Peyer's patch (tissue), 4 donors: ENCODE measurements at regions not wholly inside any gene's neighbourhood (a gene's known extent, or its start where the extent isn't known, plus 50 kb on each side); places are given as distances from the start of the nearest gene placed in this dataset.
"Not testable (repeated sequence)": the region's sequence is repeated elsewhere in the genome, so short reads cannot be mapped to it uniquely, and the experiment has no call there.

Experiments
- DNase-seq, 3 donors: peaks; one replicate each; pipeline ENCODE4 v3.0.0-alpha.2; 2017 to 2019
- H3K27ac ChIP-seq, 4 donors: fragments of 200-600 bp; sonication (generic); one replicate each; pipeline ENCODE4 v1.5.1; 2016 to 2019
- H3K27me3 ChIP-seq, 2 donors: fragments of 200-600 bp; sonication (generic); one replicate each; pipeline ENCODE4 v1.5.1; 2019
- H3K36me3 ChIP-seq, 3 donors: fragments of 200-600 bp; sonication (generic); one replicate each; pipeline ENCODE4 v1.5.1; 2016 to 2019
- H3K4me1 ChIP-seq, 4 donors: fragments of 200-600 bp; sonication (generic); one replicate each; pipeline ENCODE4 v1.5.1; 2016 to 2019
- H3K4me3 ChIP-seq, 4 donors: fragments of 200-600 bp; sonication (generic); 1 replicate in 3 of 4; 2 replicates in 1 of 4; pipeline ENCODE4 v1.5.1; 2016 to 2019; ENCODE audit warnings: mild to moderate bottlenecking in 1 of 4
- H3K9me3 ChIP-seq, 4 donors: fragments of 200-600 bp; sonication (generic); one replicate each; pipeline ENCODE4 v1.5.1; 2016 to 2019; ENCODE audit warnings: mild to moderate bottlenecking in 1 of 4
- POLR2A ChIP-seq, 2 donors: fragments of 450-650 bp; IDR thresholded peaks; one replicate each; pipeline ENCODE4 v1.5.1; 2017; ENCODE audit warnings: antibody characterized with exemption in 2 of 2, mild to moderate bottlenecking in 2 of 2, moderate library complexity in 2 of 2
- TF ChIP-seq, protein P1 (sequence below), 6 experiments: fragments of 450-650 bp in 4 of 6; fragments of 200-600 bp in 2 of 6; sonication (generic) in 1 of 6; IDR thresholded peaks; one replicate each; pipeline ENCODE4 v1.5.1; 2017 to 2019; ENCODE audit warnings: antibody characterized with exemption in 6 of 6, mild to moderate bottlenecking in 3 of 6, moderate library complexity in 1 of 6

DNA sequence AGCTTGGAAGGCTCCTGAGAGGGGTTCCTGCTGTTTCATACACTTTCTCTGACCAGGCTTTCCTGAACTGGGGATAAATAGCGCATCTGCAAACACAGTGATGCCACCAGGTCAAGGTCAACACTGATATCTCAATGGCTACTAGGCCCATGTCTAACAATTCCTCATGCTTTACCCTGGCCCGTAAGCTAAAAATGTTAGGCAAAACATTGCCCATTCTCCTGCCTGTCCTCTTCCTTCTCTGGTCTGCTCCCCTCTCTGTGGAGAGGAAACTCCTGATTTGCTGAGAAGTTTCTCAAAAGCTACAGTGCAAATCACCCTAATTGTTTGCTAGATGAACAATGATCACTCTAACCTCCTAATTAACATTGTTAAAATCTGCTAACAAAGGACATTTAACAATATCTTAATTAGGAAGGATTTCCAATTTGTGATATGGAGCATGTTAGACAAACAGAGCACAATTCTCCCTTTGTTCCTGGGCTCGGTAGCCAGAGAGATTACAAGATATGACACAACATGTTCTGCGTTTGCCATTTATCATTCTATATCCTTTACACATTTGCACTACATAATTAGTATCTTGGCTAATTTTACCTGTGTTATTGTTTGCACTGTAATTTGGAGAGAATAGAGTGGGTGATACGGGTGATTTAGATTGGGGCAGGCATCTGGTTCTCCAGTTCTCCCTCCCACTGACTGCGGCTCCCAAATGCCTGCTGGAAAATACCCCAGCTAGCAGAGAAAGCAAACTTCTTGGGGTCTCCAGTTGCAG, 266.8 kb downstream of the CD83 start:
- no peaks in the 10 kb centered on the region for H3K4me1 ChIP-seq
- H3K4me3 ChIP-seq = no peak overlapping the region
- no peaks in the 10 kb centered on the region for H3K27me3 ChIP-seq
- H3K9me3 ChIP-seq = no peaks in the 10 kb centered on the region
- TF ChIP-seq, protein P1, sequence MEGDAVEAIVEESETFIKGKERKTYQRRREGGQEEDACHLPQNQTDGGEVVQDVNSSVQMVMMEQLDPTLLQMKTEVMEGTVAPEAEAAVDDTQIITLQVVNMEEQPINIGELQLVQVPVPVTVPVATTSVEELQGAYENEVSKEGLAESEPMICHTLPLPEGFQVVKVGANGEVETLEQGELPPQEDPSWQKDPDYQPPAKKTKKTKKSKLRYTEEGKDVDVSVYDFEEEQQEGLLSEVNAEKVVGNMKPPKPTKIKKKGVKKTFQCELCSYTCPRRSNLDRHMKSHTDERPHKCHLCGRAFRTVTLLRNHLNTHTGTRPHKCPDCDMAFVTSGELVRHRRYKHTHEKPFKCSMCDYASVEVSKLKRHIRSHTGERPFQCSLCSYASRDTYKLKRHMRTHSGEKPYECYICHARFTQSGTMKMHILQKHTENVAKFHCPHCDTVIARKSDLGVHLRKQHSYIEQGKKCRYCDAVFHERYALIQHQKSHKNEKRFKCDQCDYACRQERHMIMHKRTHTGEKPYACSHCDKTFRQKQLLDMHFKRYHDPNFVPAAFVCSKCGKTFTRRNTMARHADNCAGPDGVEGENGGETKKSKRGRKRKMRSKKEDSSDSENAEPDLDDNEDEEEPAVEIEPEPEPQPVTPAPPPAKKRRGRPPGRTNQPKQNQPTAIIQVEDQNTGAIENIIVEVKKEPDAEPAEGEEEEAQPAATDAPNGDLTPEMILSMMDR (IDR thresholded peaks at IDR 0.05) = no peak
- TF ChIP-seq POLR2A (IDR thresholded peaks at IDR 0.05) = no peak
- H3K27ac ChIP-seq = no peak overlapping the region
- no peaks in the 10 kb centered on the region for H3K36me3 ChIP-seq
- DNase-seq = no peak

DNA sequence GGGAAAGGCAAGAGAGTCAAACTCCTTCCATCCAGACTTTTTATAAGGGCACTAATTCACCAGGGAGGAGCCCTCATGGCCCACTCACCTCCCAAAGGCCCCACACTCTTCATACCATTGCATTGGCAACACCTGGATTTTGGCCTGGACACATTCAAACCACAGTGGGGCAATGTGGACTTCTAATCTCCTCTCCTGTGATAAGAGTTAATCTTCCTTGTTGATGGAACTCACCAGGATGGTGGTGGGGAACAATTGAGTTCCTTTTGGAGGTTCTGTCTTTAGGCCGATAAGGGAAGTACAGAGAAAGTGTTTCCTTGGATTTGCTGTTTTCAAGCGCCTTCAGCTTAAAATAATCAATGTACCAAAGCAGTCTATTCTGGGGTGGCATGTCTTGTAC, 268.7 kb downstream of the CD83 start:
- Histone ChIP-seq H3K27me3 (no peaks in the 10 kb centered on the region), H3K36me3 (no peaks in the 10 kb centered on the region), H3K4me1 (no peaks in the 10 kb centered on the region), H3K27ac (no peak overlapping the region), H3K4me3 (no peak overlapping the region), H3K9me3 (no peaks in the 10 kb centered on the region)
- TF ChIP-seq, protein P1 (IDR thresholded peaks at IDR 0.05) = no peak
- TF ChIP-seq POLR2A (IDR thresholded peaks at IDR 0.05) = no peak
- no peak for DNase-seq

DNA sequence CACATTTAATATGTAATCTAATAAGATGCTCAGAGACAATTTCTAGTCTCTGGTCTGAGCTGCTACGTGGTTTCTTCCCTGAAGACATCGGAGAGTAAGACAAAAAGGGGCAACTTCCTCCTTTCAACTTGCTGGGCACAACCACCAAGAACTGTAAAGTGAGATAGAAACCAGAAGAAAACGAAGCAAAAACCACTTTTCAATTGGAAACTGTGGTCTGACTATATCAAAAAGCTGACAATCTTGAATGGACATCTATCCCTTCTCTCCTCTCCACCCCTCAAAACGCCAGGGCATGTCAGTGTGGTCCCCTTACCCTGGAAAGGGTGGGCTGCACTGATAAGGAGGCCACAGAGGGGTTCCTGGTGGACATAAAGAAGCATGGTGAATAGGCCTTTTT, 269.1 kb downstream of the CD83 start:
- Histone ChIP-seq H3K27ac (no peak overlapping the region), H3K36me3 (no peaks in the 10 kb centered on the region), H3K27me3 (no peaks in the 10 kb centered on the region), H3K4me3 (no peak overlapping the region), H3K4me1 (no peaks in the 10 kb centered on the region), H3K9me3 (no peaks in the 10 kb centered on the region)
- no peak for DNase-seq
- no peak for TF ChIP-seq POLR2A (IDR thresholded peaks at IDR 0.05)
- TF ChIP-seq, protein P1 (IDR thresholded peaks at IDR 0.05) = no peak

DNA sequence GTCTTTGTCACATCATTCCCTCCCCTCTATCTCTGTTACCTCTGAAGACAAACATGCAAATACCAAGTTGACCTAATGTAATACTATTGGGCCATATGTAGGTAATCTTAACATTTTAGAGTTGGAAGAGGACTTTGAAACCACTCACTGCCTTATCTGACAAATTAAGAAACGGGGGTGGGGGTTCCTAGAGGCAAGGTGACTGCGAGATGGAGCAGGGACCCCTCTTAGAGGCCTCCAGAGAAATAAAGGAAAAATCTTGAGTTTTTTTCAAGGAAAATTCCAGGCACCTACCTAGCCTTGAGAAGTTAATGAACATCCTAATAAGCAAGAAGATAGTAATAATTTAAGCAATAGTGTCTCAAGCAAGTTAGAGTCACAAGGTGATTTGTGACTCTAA, 270.8 kb downstream of the CD83 start:
- Histone ChIP-seq H3K4me1 (no peaks in the 10 kb centered on the region), H3K27me3 (no peaks in the 10 kb centered on the region), H3K27ac (no peak overlapping the region), H3K4me3 (no peak overlapping the region), H3K36me3 (no peaks in the 10 kb centered on the region), H3K9me3 (no peaks in the 10 kb centered on the region)
- TF ChIP-seq, protein P1 (IDR thresholded peaks at IDR 0.05) = no peak
- no peak for TF ChIP-seq POLR2A (IDR thresholded peaks at IDR 0.05)
- no peak for DNase-seq

DNA sequence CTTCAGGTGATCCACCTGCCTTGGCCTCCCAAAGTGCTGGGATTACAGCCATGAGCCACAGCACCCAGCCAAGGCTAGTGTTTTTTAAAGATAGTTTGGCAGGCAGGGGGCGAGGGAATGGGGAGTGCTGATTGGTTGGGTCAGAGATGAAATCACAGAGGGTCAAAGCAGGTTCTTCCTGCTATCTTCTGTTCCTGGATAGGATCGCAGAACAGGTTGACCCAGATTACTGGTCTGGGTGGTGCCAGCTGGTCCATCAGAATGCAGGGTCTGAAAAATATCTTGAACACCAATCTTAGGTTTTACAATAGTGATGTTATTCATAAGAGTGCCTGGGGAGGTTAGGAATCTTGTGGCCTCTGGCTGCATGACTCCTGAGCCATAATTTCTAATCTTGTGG, 272.2 kb downstream of the CD83 start:
- H3K4me3 ChIP-seq, H3K36me3 ChIP-seq, DNase-seq, H3K27ac ChIP-seq, H3K27me3 ChIP-seq, H3K9me3 ChIP-seq, H3K4me1 ChIP-seq: not testable (repeated sequence)

DNA sequence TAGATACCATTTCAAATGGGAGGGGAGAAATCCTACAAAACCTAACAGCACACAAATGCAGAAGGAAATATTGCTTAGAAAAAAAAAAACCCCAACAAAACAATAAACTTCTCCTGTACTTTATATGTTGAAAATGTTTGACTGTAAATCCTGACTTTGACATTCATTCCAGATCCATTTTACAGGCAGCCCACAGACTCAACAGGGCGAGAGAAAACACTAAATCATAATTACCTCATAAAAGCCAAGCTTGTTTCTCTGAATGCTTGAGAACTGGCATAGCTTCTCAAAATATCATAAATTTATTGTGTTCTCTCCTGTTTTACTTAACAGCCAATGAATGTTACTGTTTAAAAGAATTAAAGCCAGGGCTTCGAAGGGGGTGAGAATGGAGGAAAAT, 273.2 kb downstream of the CD83 start:
- TF ChIP-seq, protein P1 (IDR thresholded peaks at IDR 0.05) = no peak
- no peak for TF ChIP-seq POLR2A (IDR thresholded peaks at IDR 0.05)
- H3K9me3 ChIP-seq = no peaks in the 10 kb centered on the region
- no peak for DNase-seq
- no peak overlapping the region for H3K27ac ChIP-seq
- H3K4me1 ChIP-seq = no peaks in the 10 kb centered on the region
- H3K4me3 ChIP-seq = no peak overlapping the region
- no peaks in the 10 kb centered on the region for H3K27me3 ChIP-seq
- H3K36me3 ChIP-seq = no peaks in the 10 kb centered on the region
